H9 (cell line): ENCODE measurements at regions not wholly inside any gene's neighbourhood (a gene's known extent, or its start where the extent isn't known, plus 50 kb on each side); places are given as distances from the start of the nearest gene placed in this dataset.

Experiments used
- DNase-seq: peaks from one replicate; pipeline ENCODE4 v3.0.0-alpha.2; 2017
- H2AFZ ChIP-seq: one replicate; pipeline ENCODE4 v1.6.1; 2013; ENCODE audit warnings: mild to moderate bottlenecking, low read length, control low read depth, moderate library complexity
- H2AK5ac ChIP-seq: 2 replicates; pipeline ENCODE4 v1.6.1; 2013; ENCODE audit warnings: low read length, control low read depth, mixed read lengths; ENCODE audit not compliant: insufficient read length
- H2BK120ac ChIP-seq: one replicate; pipeline ENCODE4 v1.6.1; 2013; ENCODE audit warnings: low read depth, mild to moderate bottlenecking, low read length, control low read depth, inconsistent platforms; ENCODE audit not compliant: poor library complexity, severe bottlenecking
- H2BK12ac ChIP-seq: 2 replicates; pipeline ENCODE4 v1.6.1; 2013; ENCODE audit warnings: low read length, control low read depth, mixed read lengths, low read depth; ENCODE audit not compliant: insufficient read length
- H2BK15ac ChIP-seq: 2 replicates; pipeline ENCODE4 v1.6.1; 2013; ENCODE audit warnings: low read depth, low read length, control low read depth
- H2BK20ac ChIP-seq: one replicate; pipeline ENCODE4 v1.6.1; 2013; ENCODE audit warnings: low read depth, mild to moderate bottlenecking, low read length, control low read depth, inconsistent platforms; ENCODE audit not compliant: poor library complexity, severe bottlenecking
- H2BK5ac ChIP-seq: 2 replicates; pipeline ENCODE4 v1.6.1; 2013; ENCODE audit warnings: low read length, control low read depth, mixed read lengths; ENCODE audit not compliant: insufficient read length
- H3K14ac ChIP-seq: 2 replicates; pipeline ENCODE4 v1.6.1; 2013; ENCODE audit warnings: low read length, control low read depth; ENCODE audit not compliant: insufficient read depth
- H3K18ac ChIP-seq: 2 replicates; pipeline ENCODE4 v1.6.1; 2013; ENCODE audit warnings: low read depth, mild to moderate bottlenecking, mixed read lengths, low read length, control low read depth; ENCODE audit not compliant: insufficient read length
- H3K23ac ChIP-seq: 2 replicates; pipeline ENCODE4 v1.6.1; 2013; ENCODE audit warnings: low read length, control low read depth, mixed read lengths, low read depth; ENCODE audit not compliant: insufficient read length
- H3K23me2 ChIP-seq: 2 replicates; pipeline ENCODE4 v1.6.1; 2013; ENCODE audit warnings: low read depth, mild to moderate bottlenecking, mixed read lengths, low read length, control low read depth; ENCODE audit not compliant: insufficient read length, poor library complexity, severe bottlenecking
- H3K27ac ChIP-seq: 2 replicates; pipeline ENCODE4 v1.5.1; 2013; ENCODE audit warnings: low read length, control low read depth, mixed read lengths, low read depth; ENCODE audit not compliant: insufficient read length
- H3K27me3 ChIP-seq: 2 replicates; pipeline ENCODE4 v1.6.1; 2013; ENCODE audit warnings: low read length, control low read depth, inconsistent platforms; ENCODE audit not compliant: insufficient read depth
- H3K4ac ChIP-seq: 2 replicates; pipeline ENCODE4 v1.6.1; 2013; ENCODE audit warnings: low read depth, mild to moderate bottlenecking, control low read depth, inconsistent platforms, low read length, moderate library complexity
- H3K4me1 ChIP-seq: 2 replicates; pipeline ENCODE4 v1.6.1; 2013; ENCODE audit warnings: low read length, control low read depth, inconsistent platforms; ENCODE audit not compliant: insufficient read depth
- H3K4me2 ChIP-seq: 2 replicates; pipeline ENCODE4 v1.6.1; 2013; ENCODE audit warnings: low read length, control low read depth, mixed read lengths; ENCODE audit not compliant: insufficient read length, insufficient read depth
- H3K56ac ChIP-seq: 2 replicates; pipeline ENCODE4 v1.6.1; 2013; ENCODE audit warnings: low read depth, mild to moderate bottlenecking, mixed read lengths, low read length, control low read depth; ENCODE audit not compliant: insufficient read length
- H3K79me1 ChIP-seq: 2 replicates; pipeline ENCODE4 v1.6.1; 2013; ENCODE audit warnings: low read depth, mild to moderate bottlenecking, moderate library complexity, low read length, control low read depth, inconsistent platforms; ENCODE audit not compliant: insufficient read depth, poor library complexity, severe bottlenecking
- H3K79me2 ChIP-seq: 2 replicates; pipeline ENCODE4 v1.6.1; 2013; ENCODE audit warnings: low read length, control low read depth, inconsistent platforms; ENCODE audit not compliant: insufficient read depth
- H3K9ac ChIP-seq: 2 replicates; pipeline ENCODE4 v1.6.1; 2013; ENCODE audit warnings: low read length, control low read depth, mixed read lengths; ENCODE audit not compliant: insufficient read length; ENCODE audit errors: extremely low read depth
- H3K9me3 ChIP-seq: one replicate; pipeline ENCODE4 v1.6.1; 2013; ENCODE audit warnings: low read depth, low read length, inconsistent platforms; ENCODE audit not compliant: control insufficient read depth
- H3T11ph ChIP-seq: one replicate; pipeline ENCODE4 v1.6.1; 2013; ENCODE audit warnings: mild to moderate bottlenecking, low read length, control low read depth, inconsistent platforms
- H4K20me1 ChIP-seq: one replicate; pipeline ENCODE4 v1.6.1; 2013; ENCODE audit not compliant: control insufficient read depth, insufficient read length, insufficient read depth
- H4K5ac ChIP-seq: 2 replicates; pipeline ENCODE4 v1.6.1; 2013; ENCODE audit warnings: low read depth, mild to moderate bottlenecking, mixed read lengths, low read length, control low read depth; ENCODE audit not compliant: insufficient read length
- H4K8ac ChIP-seq: replicated peaks from 2 replicates; pipeline ENCODE4 v1.6.1; 2013; ENCODE audit warnings: low read length, control low read depth, mixed read lengths, low read depth; ENCODE audit not compliant: insufficient read length
- H4K91ac ChIP-seq: 2 replicates; pipeline ENCODE4 v1.6.1; 2013; ENCODE audit warnings: low read depth, mild to moderate bottlenecking, moderate library complexity, mixed read lengths, low read length, control low read depth; ENCODE audit not compliant: insufficient read length
- H3K27ac Mint-ChIP-seq, 3 experiments: 2 replicates in 2 of 3; 3 replicates in 1 of 3; pipeline ENCODE4 v1.8.0; 2020 to 2021; ENCODE audit warnings: mixed read lengths in 3 of 3, mild to moderate bottlenecking in 1 of 3, moderate library complexity in 1 of 3
- H3K27me3 Mint-ChIP-seq: 2 replicates; pipeline ENCODE4 v1.8.0; 2021; ENCODE audit warnings: low read depth, mild to moderate bottlenecking, moderate library complexity, mixed read lengths
- H3K36me3 Mint-ChIP-seq, 3 experiments: 2 replicates in 2 of 3; 3 replicates in 1 of 3; pipeline ENCODE4 v1.8.0; 2020 to 2021; ENCODE audit warnings: low read depth in 3 of 3, mixed read lengths in 3 of 3; ENCODE audit not compliant: insufficient read depth in 1 of 3
- H3K4me1 Mint-ChIP-seq, 2 experiments: 2 replicates each; pipeline ENCODE4 v1.8.0; 2020; ENCODE audit warnings: mixed read lengths in 2 of 2
- H3K4me3 Mint-ChIP-seq, 2 experiments: 2 replicates in 1 of 2; 3 replicates in 1 of 2; pipeline ENCODE4 v1.8.0; 2020 to 2021; ENCODE audit warnings: mild to moderate bottlenecking in 2 of 2, mixed read lengths in 2 of 2, moderate library complexity in 1 of 2
- H3K9me3 Mint-ChIP-seq, 2 experiments: 2 replicates in 1 of 2; 3 replicates in 1 of 2; pipeline ENCODE4 v1.8.0; 2020; ENCODE audit warnings: mild to moderate bottlenecking in 2 of 2, mixed read lengths in 2 of 2, moderate library complexity in 1 of 2
- WGBS: extraction: QIAGEN DNeasy Blood & Tissue Kit; methylation state at CpG from one replicate; pipeline ENCODE4 v1.1.7; 2013; ENCODE audit warnings: missing lambda C conversion rate, low lambda C conversion rate, mixed read lengths; ENCODE audit not compliant: insufficient read length; ENCODE audit errors: extremely low coverage; 5-methylcytosine and 5-hydroxymethylcytosine counted together
- TF ChIP-seq, protein P1 (sequence below): fragments of 200-600 bp; sonication (generic); conservative IDR thresholded peaks from 3 replicates; pipeline ENCODE4 v1.8.0; 2021; ENCODE audit warnings: antibody characterized with exemption, mild to moderate bottlenecking

GRCh38 chr1:228873709-228874108 lies 138.4 kb downstream of the RHOU start:
- no peak overlapping the region for H3K4me2 ChIP-seq
- H2BK15ac ChIP-seq = no peak overlapping the region
- no peak overlapping the region for H3K27ac Mint-ChIP-seq
- H3K18ac ChIP-seq = no peak overlapping the region
- TF ChIP-seq, protein P1, sequence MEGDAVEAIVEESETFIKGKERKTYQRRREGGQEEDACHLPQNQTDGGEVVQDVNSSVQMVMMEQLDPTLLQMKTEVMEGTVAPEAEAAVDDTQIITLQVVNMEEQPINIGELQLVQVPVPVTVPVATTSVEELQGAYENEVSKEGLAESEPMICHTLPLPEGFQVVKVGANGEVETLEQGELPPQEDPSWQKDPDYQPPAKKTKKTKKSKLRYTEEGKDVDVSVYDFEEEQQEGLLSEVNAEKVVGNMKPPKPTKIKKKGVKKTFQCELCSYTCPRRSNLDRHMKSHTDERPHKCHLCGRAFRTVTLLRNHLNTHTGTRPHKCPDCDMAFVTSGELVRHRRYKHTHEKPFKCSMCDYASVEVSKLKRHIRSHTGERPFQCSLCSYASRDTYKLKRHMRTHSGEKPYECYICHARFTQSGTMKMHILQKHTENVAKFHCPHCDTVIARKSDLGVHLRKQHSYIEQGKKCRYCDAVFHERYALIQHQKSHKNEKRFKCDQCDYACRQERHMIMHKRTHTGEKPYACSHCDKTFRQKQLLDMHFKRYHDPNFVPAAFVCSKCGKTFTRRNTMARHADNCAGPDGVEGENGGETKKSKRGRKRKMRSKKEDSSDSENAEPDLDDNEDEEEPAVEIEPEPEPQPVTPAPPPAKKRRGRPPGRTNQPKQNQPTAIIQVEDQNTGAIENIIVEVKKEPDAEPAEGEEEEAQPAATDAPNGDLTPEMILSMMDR = no peak
- H3T11ph ChIP-seq = no peak overlapping the region
- H3K27me3 ChIP-seq = no peaks in the 10 kb centered on the region
- DNase-seq = no peak
- no peak overlapping the region for H3K14ac ChIP-seq
- no peak overlapping the region for H2AK5ac ChIP-seq
- no peak overlapping the region for H3K9ac ChIP-seq
- no peaks in the 10 kb centered on the region for H3K4me1 ChIP-seq
- peaks cover 5 to 10% of the 10 kb centered on the region in 2 experiments; a peak in 3 of 4 replicates for H3K4me1 Mint-ChIP-seq
- H4K91ac ChIP-seq = no peak overlapping the region
- H3K9me3 Mint-ChIP-seq = no peaks in the 10 kb centered on the region; a peak in 1 of 5 replicates
- H3K27ac ChIP-seq = no peak overlapping the region
- H3K36me3 Mint-ChIP-seq = no peaks in the 10 kb centered on the region
- no peak overlapping the region for H2BK20ac ChIP-seq
- H2BK120ac ChIP-seq = no peak overlapping the region
- no peak overlapping the region for H2AFZ ChIP-seq
- no peaks in the 10 kb centered on the region for H3K9me3 ChIP-seq
- no peaks in the 10 kb centered on the region for H3K79me1 ChIP-seq
- H4K8ac ChIP-seq = no peak overlapping the region
- H4K20me1 ChIP-seq = no peaks in the 10 kb centered on the region
- H3K4me3 Mint-ChIP-seq = no peak overlapping the region
- H3K56ac ChIP-seq = no peak overlapping the region
- H3K79me2 ChIP-seq = no peaks in the 10 kb centered on the region
- H3K23me2 ChIP-seq = no peaks in the 10 kb centered on the region
- H3K23ac ChIP-seq = no peak overlapping the region
- peaks cover 2% of the 10 kb centered on the region for H3K27me3 Mint-ChIP-seq
- no peak overlapping the region for H2BK5ac ChIP-seq
- WGBS = no CpG with 5 or more reads among the region's 3 CpGs
- H3K4ac ChIP-seq = no peak overlapping the region
- H2BK12ac ChIP-seq = no peak overlapping the region
- no peak overlapping the region for H4K5ac ChIP-seq
